ENCODE measurements at regions not wholly inside any gene's neighbourhood (a gene's known extent, or its start where the extent isn't known, plus 50 kb on each side); places are given as distances from the start of the nearest gene placed in this dataset.

DNA sequence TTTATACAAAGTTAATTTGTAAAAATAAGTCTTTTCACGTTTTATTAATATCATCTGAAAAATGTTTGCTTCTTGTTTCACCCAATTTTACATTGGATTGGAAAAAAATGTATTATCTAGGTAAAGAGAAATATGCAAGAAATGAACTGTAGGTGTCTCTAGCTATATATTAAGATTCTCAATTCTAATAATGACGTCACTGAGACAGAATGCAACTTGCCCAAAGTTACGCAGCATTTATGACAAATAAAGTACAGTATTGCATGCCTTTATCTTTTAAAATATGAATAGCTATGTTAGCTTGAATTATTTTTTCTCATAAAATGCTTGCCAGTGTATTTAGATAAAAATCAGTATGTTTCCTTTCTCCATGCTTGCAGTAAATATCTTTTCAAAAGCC lies 728.8 kb downstream of the RERGL start:
- Histone ChIP-seq H3K4me2 (ENCODE audit: low read length) (no peak overlapping the region), H3K27ac (ENCODE audit: low read depth, low read length, poor library complexity, severe bottlenecking) (no peak overlapping the region), H3K36me3 (ENCODE audit: insufficient read depth, low read length) (no peaks in the 10 kb centered on the region), H3K4me1 (ENCODE audit: insufficient read depth, low read length, poor library complexity, severe bottlenecking) (no peaks in the 10 kb centered on the region), H3K9me2 (ENCODE audit: insufficient read depth, low read length) (no peaks in the 10 kb centered on the region), H2AFZ (ENCODE audit: low read length) (no peak overlapping the region), H4K20me1 (ENCODE audit: insufficient read depth, low read length) (no peaks in the 10 kb centered on the region), H3K9me3 (ENCODE audit: low read length) (no peaks in the 10 kb centered on the region), H3K79me2 (ENCODE audit: insufficient read depth, low read depth, low read length) (no peaks in the 10 kb centered on the region), H3K4me3 (ENCODE audit: low read depth, low read length, poor library complexity, severe bottlenecking) (no peak overlapping the region)
- TF ChIP-seq, protein P1, sequence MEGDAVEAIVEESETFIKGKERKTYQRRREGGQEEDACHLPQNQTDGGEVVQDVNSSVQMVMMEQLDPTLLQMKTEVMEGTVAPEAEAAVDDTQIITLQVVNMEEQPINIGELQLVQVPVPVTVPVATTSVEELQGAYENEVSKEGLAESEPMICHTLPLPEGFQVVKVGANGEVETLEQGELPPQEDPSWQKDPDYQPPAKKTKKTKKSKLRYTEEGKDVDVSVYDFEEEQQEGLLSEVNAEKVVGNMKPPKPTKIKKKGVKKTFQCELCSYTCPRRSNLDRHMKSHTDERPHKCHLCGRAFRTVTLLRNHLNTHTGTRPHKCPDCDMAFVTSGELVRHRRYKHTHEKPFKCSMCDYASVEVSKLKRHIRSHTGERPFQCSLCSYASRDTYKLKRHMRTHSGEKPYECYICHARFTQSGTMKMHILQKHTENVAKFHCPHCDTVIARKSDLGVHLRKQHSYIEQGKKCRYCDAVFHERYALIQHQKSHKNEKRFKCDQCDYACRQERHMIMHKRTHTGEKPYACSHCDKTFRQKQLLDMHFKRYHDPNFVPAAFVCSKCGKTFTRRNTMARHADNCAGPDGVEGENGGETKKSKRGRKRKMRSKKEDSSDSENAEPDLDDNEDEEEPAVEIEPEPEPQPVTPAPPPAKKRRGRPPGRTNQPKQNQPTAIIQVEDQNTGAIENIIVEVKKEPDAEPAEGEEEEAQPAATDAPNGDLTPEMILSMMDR (conservative IDR thresholded peaks at IDR 0.05; ENCODE audit: low read length): no peak
- TF ChIP-seq EZH2phosphoT487 (IDR thresholded peaks at IDR 0.05; ENCODE audit: borderline replicate concordance, low read depth, low read length): no peak
- ChIA-PET POLR2A (no interaction called here), CTCF (ENCODE audit: unreplicated experiment) (no interaction called here)
- DNase-seq (ENCODE audit: low spot score): no peak
- intact Hi-C loops (cut with micrococcal nuclease; ENCODE audit: unreplicated experiment): no loop called here
- BruUV-seq (replicated peaks): no TSS peak

DNA sequence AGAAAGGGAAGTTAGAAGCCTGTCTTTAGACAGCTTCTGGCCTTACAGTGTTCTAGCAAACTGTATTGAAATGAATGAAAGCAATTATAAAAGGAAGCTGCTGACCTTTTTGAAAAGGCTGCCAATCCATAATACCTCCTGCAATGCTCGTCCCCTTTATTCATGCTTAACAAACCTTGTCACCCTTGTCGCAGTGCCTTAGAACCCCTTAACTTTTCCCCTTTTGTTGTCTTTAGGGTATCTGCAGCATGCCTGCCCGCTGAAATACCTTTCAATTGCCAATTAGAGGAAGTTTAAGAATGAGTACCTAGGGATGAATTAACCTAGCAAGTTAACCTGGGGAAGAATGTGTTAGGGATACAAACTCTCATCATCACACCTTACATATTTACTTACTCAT lies 731.2 kb downstream of the RERGL start:
- no peaks in the 10 kb centered on the region for H4K20me1 ChIP-seq (ENCODE audit: insufficient read depth, low read length)
- intact Hi-C loops (cut with micrococcal nuclease; ENCODE audit: unreplicated experiment): loop anchor here (10.0 kb wide), 1 partner anchor 954 kb away; no protein-coding TSS in a partner anchor
- ChIA-PET POLR2A (interaction anchor here (0.7 kb wide), 1 partner anchor 733 kb away, joined by 3 read pairs; no protein-coding TSS in a partner anchor), CTCF (ENCODE audit: unreplicated experiment) (no interaction called here)
- no peak overlapping the region for H3K4me2 ChIP-seq (ENCODE audit: low read length)
- no peak overlapping the region for H3K4me3 ChIP-seq (ENCODE audit: low read depth, low read length, poor library complexity, severe bottlenecking)
- no peaks in the 10 kb centered on the region for H3K9me3 ChIP-seq (ENCODE audit: low read length)
- BruUV-seq (replicated peaks): no TSS peak
- H3K27ac ChIP-seq (ENCODE audit: low read depth, low read length, poor library complexity, severe bottlenecking): no peak overlapping the region
- TF ChIP-seq, protein P1 (conservative IDR thresholded peaks at IDR 0.05; ENCODE audit: low read length): no peak
- no peak for TF ChIP-seq EZH2phosphoT487 (IDR thresholded peaks at IDR 0.05; ENCODE audit: borderline replicate concordance, low read depth, low read length)
- no peaks in the 10 kb centered on the region for H3K4me1 ChIP-seq (ENCODE audit: insufficient read depth, low read length, poor library complexity, severe bottlenecking)
- no peak for DNase-seq (ENCODE audit: low spot score)
- no peak overlapping the region for H2AFZ ChIP-seq (ENCODE audit: low read length)
- H3K79me2 ChIP-seq (ENCODE audit: insufficient read depth, low read depth, low read length): no peaks in the 10 kb centered on the region
- H3K9me2 ChIP-seq (ENCODE audit: insufficient read depth, low read length): no peaks in the 10 kb centered on the region
- H3K36me3 ChIP-seq (ENCODE audit: insufficient read depth, low read length): no peaks in the 10 kb centered on the region

DNA sequence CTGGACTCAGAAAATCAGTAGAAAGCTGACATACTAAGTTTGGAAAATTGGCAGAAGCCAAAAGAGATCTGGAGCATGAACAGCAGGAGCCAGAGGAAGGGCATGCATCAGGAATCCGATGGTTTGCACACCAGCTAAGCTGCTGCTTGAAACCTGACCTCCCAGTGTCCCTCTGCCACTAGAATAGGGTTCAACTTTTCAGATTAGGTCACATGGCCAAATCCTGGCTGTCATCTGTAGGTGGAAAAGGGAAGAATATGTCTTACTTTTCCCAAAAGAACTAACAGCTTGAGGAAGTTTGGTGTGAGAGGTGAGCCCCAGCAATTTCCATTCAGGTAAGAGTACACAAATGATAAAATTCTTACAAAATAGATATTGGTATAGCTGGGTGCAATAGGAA lies 732.6 kb downstream of the RERGL start:
- CTCF ChIA-PET (ENCODE audit: unreplicated experiment): no interaction called here
- BruUV-seq (replicated peaks): no TSS peak
- no peaks in the 10 kb centered on the region for H4K20me1 ChIP-seq (ENCODE audit: insufficient read depth, low read length)
- no peaks in the 10 kb centered on the region for H3K79me2 ChIP-seq (ENCODE audit: insufficient read depth, low read depth, low read length)
- no peaks in the 10 kb centered on the region for H3K9me2 ChIP-seq (ENCODE audit: insufficient read depth, low read length)
- no peak overlapping the region for H3K4me3 ChIP-seq (ENCODE audit: low read depth, low read length, poor library complexity, severe bottlenecking)
- H3K4me2 ChIP-seq (ENCODE audit: low read length): no peak overlapping the region
- H3K27ac ChIP-seq (ENCODE audit: low read depth, low read length, poor library complexity, severe bottlenecking): no peak overlapping the region
- no peaks in the 10 kb centered on the region for H3K9me3 ChIP-seq (ENCODE audit: low read length)
- H3K4me1 ChIP-seq (ENCODE audit: insufficient read depth, low read length, poor library complexity, severe bottlenecking): no peaks in the 10 kb centered on the region
- no peak overlapping the region for H2AFZ ChIP-seq (ENCODE audit: low read length)
- no peaks in the 10 kb centered on the region for H3K36me3 ChIP-seq (ENCODE audit: insufficient read depth, low read length)
- POLR2A ChIA-PET: no interaction called here
- no peak for DNase-seq (ENCODE audit: low spot score)
- intact Hi-C loops (cut with micrococcal nuclease; ENCODE audit: unreplicated experiment): loop anchor here (10.0 kb wide), 1 partner anchor 953 kb away; no protein-coding TSS in a partner anchor
- no peak for TF ChIP-seq EZH2phosphoT487 (IDR thresholded peaks at IDR 0.05; ENCODE audit: borderline replicate concordance, low read depth, low read length)
- TF ChIP-seq, protein P1 (conservative IDR thresholded peaks at IDR 0.05; ENCODE audit: low read length): no peak
